Naive B cell (primary cell): ENCODE measurements at regions not wholly inside any gene's neighbourhood (a gene's known extent, or its start where the extent isn't known, plus 50 kb on each side); places are given as distances from the start of the nearest gene placed in this dataset.

ENCODE experiments used
- ATAC-seq, 2 donors: fragments of 150-1000 bp; cut with Tn5 transposase; 2 replicates each; pipeline ENCODE4 v1.10.0; 2021; ENCODE audit warnings: low read depth in 2 of 2, mild to moderate bottlenecking in 2 of 2, moderate library complexity in 2 of 2
- DNase-seq: peaks from one replicate; pipeline ENCODE4 v3.0.0; 2022
- H3K27ac Mint-ChIP-seq, 6 donors: one replicate each; pipeline ENCODE4 v1.8.0; 2020 to 2022; ENCODE audit warnings: mild to moderate bottlenecking in 6 of 6, mixed read lengths in 6 of 6, moderate library complexity in 5 of 6, inconsistent platforms in 2 of 6
- H3K27me3 Mint-ChIP-seq, 3 donors: one replicate each; pipeline ENCODE4 v1.8.0; 2021 to 2022; ENCODE audit warnings: mixed read lengths in 3 of 3, mild to moderate bottlenecking in 1 of 3
- H3K36me3 Mint-ChIP-seq, 2 donors: one replicate each; pipeline ENCODE4 v1.8.0; 2020 to 2022; ENCODE audit warnings: mixed read lengths in 2 of 2, inconsistent platforms in 1 of 2, mild to moderate bottlenecking in 1 of 2
- H3K4me1 Mint-ChIP-seq, 3 donors: one replicate each; pipeline ENCODE4 v1.8.0; 2020 to 2022; ENCODE audit warnings: mixed read lengths in 3 of 3, inconsistent platforms in 1 of 3, mild to moderate bottlenecking in 1 of 3, moderate library complexity in 1 of 3
- H3K4me3 Mint-ChIP-seq, 8 donors: one replicate each; pipeline ENCODE4 v1.8.0; 2020 to 2022; ENCODE audit warnings: mild to moderate bottlenecking in 8 of 8, mixed read lengths in 8 of 8, moderate library complexity in 8 of 8, inconsistent platforms in 2 of 8
- H3K9me3 Mint-ChIP-seq, 7 donors: one replicate each; pipeline ENCODE4 v1.8.0; 2020 to 2022; ENCODE audit warnings: mixed read lengths in 7 of 7, mild to moderate bottlenecking in 5 of 7, inconsistent platforms in 2 of 7, moderate library complexity in 1 of 7

- no peak for DNase-seq
- peaks cover 0 to 7% (median 1%) of the 10 kb centered on the region in 7 donors for H3K9me3 Mint-ChIP-seq
- no peak overlapping the region for H3K27ac Mint-ChIP-seq
- H3K36me3 Mint-ChIP-seq, result no peaks in the 10 kb centered on the region
- H3K4me1 Mint-ChIP-seq, result no peaks in the 10 kb centered on the region
- no peak overlapping the region for H3K4me3 Mint-ChIP-seq
- H3K27me3 Mint-ChIP-seq, result peaks cover 0 to 8% (median 0%) of the 10 kb centered on the region in 3 donors
- ATAC-seq, result no peak
Observed at GRCh38 chr12:28961948-28962384, 187.1 kb upstream of the FAR2 start.

DNA sequence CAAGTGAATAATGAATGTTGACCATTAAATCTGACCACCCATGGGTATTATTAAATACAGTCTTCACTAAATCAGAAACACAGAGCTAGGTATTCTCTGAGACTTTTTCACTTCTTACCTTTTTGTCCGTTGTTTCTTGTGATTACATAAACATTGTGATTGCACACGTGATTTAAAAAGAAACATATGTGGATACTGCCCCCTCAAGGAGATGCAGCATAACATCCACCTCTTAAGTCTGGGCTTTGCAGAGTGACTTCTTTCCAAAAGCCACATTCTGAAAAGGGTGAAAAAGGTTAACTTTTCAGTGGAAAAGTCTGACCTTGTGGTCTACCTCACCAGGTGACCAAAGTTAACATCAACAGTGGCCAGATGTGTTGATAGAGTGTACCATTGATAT lies 185.5 kb upstream of the FAR2 start:
- DNase-seq, result no peak
- ATAC-seq, result no peak
- Mint-ChIP-seq H3K4me1 (no peaks in the 10 kb centered on the region), H3K27me3 (peaks cover 0 to 8% (median 0%) of the 10 kb centered on the region in 3 donors), H3K27ac (no peak overlapping the region), H3K9me3 (peaks cover 0 to 8% (median 2%) of the 10 kb centered on the region in 7 donors), H3K36me3 (no peaks in the 10 kb centered on the region), H3K4me3 (no peak overlapping the region)

GRCh38 chr12:28966046-28966780 lies 182.9 kb upstream of the FAR2 start:
- Mint-ChIP-seq H3K36me3 (no peaks in the 10 kb centered on the region), H3K4me1 (no peaks in the 10 kb centered on the region), H3K27me3 (peaks cover 0 to 8% (median 8%) of the 10 kb centered on the region in 3 donors), H3K4me3 (no peak overlapping the region), H3K27ac (peak overlapping the region in 1 of 6 donors; percentile 83), H3K9me3 (peaks cover 0 to 4% (median 2%) of the 10 kb centered on the region in 7 donors)
- DNase-seq (no peak), ATAC-seq (no peak)

GRCh38 chr12:28967426-28967825 lies 181.7 kb upstream of the FAR2 start:
- peaks cover 0 to 4% (median 2%) of the 10 kb centered on the region in 7 donors for H3K9me3 Mint-ChIP-seq
- H3K4me1 Mint-ChIP-seq, result no peaks in the 10 kb centered on the region
- no peaks in the 10 kb centered on the region for H3K36me3 Mint-ChIP-seq
- no peak for ATAC-seq
- no peak overlapping the region for H3K4me3 Mint-ChIP-seq
- no peak overlapping the region for H3K27ac Mint-ChIP-seq
- no peak for DNase-seq
- peaks cover 0 to 8% (median 8%) of the 10 kb centered on the region in 3 donors for H3K27me3 Mint-ChIP-seq

DNA sequence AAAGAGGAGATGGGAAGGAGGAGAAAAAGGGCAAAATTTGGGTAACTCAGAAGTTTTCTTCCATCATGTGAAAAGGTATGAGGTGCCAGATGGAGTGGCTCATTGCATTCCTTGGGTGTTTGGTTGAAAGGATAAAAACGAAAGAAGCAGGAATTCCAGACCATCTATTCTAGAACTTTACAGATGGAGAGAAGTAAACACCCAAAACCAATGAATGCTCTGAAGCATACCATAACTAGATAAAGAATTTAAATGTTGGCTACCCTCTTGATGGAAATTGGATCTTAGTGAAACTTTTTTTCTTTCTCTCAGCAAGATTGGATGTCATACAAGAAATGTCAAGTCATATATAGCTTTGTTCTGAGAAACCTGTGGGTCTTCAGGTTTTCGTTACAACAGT lies 175.6 kb upstream of the FAR2 start:
- no peak overlapping the region for H3K4me3 Mint-ChIP-seq
- no peak overlapping the region for H3K27ac Mint-ChIP-seq
- peaks cover 0 to 8% (median 0%) of the 10 kb centered on the region in 3 donors for H3K27me3 Mint-ChIP-seq
- no peaks in the 10 kb centered on the region for H3K4me1 Mint-ChIP-seq
- H3K9me3 Mint-ChIP-seq, result peaks cover 0 to 9% (median 3%) of the 10 kb centered on the region in 7 donors
- H3K36me3 Mint-ChIP-seq, result no peaks in the 10 kb centered on the region
- no peak for ATAC-seq
- no peak for DNase-seq

DNA sequence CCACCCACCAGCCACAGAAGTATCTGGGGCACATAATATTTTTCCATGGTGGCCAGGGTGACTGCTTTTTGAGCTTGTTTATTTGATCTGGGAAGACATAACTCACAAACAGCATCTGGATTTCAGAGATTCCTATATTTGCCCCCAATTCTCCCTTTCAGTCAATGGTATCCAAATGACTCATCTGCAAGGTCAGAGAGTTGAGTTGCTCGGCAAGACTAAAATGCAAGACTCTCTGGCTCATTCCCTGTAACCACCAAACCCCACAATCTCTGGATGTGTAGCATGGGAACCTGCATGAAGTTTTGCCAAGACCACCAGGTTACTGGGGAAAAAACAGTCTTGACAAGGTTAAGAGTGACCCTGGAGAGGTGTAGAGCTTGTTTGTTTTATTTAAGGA lies 174.9 kb upstream of the FAR2 start:
- DNase-seq (no peak), ATAC-seq (no peak)
- H3K27ac Mint-ChIP-seq, result no peak overlapping the region
- no peaks in the 10 kb centered on the region for H3K4me1 Mint-ChIP-seq
- peaks cover 0 to 10% (median 5%) of the 10 kb centered on the region in 7 donors for H3K9me3 Mint-ChIP-seq
- H3K4me3 Mint-ChIP-seq, result no peak overlapping the region
- H3K36me3 Mint-ChIP-seq, result no peaks in the 10 kb centered on the region
- peaks cover 0 to 8% (median 0%) of the 10 kb centered on the region in 3 donors for H3K27me3 Mint-ChIP-seq

DNA sequence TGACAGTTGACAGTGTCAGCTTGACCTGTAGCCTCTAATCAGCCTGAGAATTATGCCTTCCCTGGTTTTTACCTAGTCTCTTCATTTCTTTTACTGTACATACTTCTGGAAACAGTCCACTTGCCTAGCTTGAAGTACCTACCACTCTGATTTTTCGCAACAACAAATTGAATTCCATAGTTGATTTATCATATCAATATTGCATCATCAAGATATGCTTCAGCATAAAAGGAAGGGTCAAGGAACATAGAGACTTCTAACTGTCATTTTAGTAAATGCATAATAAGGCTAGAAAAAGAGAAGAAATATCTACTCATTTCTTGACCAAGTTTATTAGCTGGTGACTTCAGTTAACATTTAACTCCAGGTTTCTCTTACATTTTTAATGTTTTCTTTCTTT lies 174.2 kb upstream of the FAR2 start:
- no peak overlapping the region for H3K27ac Mint-ChIP-seq
- H3K27me3 Mint-ChIP-seq, result peaks cover 0 to 8% (median 0%) of the 10 kb centered on the region in 3 donors
- no peak overlapping the region for H3K4me3 Mint-ChIP-seq
- H3K36me3 Mint-ChIP-seq, result no peaks in the 10 kb centered on the region
- H3K4me1 Mint-ChIP-seq, result no peaks in the 10 kb centered on the region
- ATAC-seq (no peak), DNase-seq (no peak)
- peaks cover 0 to 10% (median 5%) of the 10 kb centered on the region in 7 donors for H3K9me3 Mint-ChIP-seq

DNA sequence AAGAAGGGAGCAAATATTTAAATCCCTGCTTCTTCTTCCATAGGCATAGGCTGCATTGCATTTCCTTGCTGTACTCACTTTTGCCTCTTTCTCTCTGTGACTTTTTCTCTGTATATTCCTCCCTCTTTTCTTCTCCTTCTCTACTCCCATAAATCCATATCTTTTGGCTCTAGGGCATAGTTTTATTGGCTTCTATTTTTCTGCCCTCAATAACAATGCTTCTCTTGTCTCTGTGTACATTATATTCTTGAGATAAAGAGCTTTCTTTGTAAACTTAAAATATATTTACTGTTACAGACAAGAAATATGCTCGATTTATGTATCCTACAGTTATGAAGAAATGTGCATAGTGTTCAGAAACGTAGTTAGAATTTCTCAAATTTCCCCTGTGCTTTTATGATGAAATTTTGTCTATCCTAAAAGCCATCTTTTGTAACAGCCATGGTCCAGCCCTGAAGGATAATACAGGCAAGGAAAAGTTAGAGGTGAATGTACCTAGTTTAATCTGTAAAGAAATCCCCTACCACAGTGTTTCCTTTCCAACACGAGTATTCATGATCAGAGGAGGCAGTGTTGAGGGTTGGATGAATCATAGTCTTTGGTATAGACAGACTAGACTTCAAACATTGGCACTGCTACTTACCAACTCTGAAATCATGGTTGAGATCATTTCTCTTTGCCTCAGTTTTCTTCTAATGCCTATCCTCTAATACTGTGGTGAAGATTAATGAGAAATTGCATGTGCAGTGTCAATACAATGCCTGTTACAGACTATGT lies 173.3 kb upstream of the FAR2 start:
- no peaks in the 10 kb centered on the region for H3K36me3 Mint-ChIP-seq
- peaks cover 0 to 2% (median 0%) of the 10 kb centered on the region in 3 donors for H3K27me3 Mint-ChIP-seq
- H3K27ac Mint-ChIP-seq, result no peak overlapping the region
- ATAC-seq, result no peak
- H3K4me3 Mint-ChIP-seq, result no peak overlapping the region
- peaks cover 0 to 10% (median 4%) of the 10 kb centered on the region in 7 donors for H3K9me3 Mint-ChIP-seq
- no peaks in the 10 kb centered on the region for H3K4me1 Mint-ChIP-seq
- DNase-seq, result no peak

GRCh38 chr12:28980436-28980835 lies 168.6 kb upstream of the FAR2 start:
- Mint-ChIP-seq H3K9me3 (peaks cover 0 to 10% (median 1%) of the 10 kb centered on the region in 7 donors), H3K36me3 (no peaks in the 10 kb centered on the region), H3K4me1 (no peaks in the 10 kb centered on the region), H3K27ac (no peak overlapping the region), H3K27me3 (peaks cover 0 to 4% (median 0%) of the 10 kb centered on the region in 3 donors), H3K4me3 (no peak overlapping the region)
- ATAC-seq (no peak), DNase-seq (no peak)

DNA sequence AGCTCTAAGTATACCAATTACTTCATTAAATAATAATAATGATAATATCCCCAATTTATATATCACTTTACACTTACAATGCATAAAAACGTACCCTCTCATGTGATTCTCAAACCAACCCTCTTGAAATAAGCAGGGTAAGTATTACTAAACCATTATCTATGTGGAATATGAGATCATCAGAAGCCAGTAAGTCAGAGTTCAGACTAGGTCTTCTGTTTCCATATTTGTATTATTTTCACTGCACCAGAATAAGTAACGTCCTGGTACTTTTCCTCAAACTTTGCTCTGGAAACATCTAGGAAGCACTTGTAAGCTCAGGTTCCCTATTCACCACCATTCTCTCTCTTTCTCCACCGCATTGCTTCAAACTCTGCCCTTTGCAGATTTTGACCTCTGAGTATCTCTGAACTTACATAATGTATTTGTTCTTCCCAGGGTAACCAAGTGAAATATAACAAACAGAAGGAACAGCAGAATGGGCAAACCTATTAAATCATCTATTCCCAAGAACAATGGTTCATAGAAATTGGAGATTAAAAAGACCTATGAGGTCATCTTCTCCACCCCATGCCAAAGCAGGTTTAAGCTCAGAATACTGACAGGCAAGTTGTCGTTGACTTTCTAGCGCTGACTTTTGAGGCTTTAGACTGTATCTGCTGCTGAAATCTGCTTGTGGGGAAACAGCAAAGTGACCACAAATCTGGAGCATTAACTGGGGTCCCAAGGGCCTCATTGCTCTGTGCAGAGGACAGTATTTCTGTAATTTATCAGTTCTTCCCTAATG lies 161.3 kb upstream of the FAR2 start:
- H3K36me3 Mint-ChIP-seq, result no peaks in the 10 kb centered on the region
- H3K27ac Mint-ChIP-seq, result no peak overlapping the region
- no peaks in the 10 kb centered on the region for H3K27me3 Mint-ChIP-seq
- DNase-seq (no peak), ATAC-seq (no peak)
- no peak overlapping the region for H3K4me3 Mint-ChIP-seq
- H3K9me3 Mint-ChIP-seq, result peaks cover 0 to 2% (median 0%) of the 10 kb centered on the region in 7 donors
- H3K4me1 Mint-ChIP-seq, result no peaks in the 10 kb centered on the region

DNA sequence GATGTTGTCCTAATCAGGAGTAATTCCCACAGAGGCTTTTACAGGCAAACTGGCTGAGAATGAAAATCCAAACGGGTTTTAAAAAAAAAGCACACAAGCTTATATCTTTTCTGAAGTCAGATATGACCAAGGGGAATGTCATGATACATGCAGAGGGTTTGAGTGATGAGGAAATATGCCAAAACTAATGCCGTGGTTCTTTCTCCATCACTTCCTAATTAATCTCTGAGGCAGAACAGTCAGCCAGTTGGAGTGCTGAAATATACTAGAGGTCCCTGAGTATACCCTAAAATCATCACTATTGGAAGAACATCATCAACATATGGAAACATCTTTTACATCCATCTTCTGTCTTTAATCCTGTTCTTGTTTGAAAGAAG lies 160.8 kb upstream of the FAR2 start:
- Mint-ChIP-seq H3K9me3 (peaks cover 0 to 2% (median 0%) of the 10 kb centered on the region in 7 donors), H3K27me3 (no peaks in the 10 kb centered on the region), H3K4me3 (no peak overlapping the region), H3K27ac (no peak overlapping the region), H3K4me1 (no peaks in the 10 kb centered on the region), H3K36me3 (no peaks in the 10 kb centered on the region)
- DNase-seq, result no peak
- ATAC-seq, result no peak

DNA sequence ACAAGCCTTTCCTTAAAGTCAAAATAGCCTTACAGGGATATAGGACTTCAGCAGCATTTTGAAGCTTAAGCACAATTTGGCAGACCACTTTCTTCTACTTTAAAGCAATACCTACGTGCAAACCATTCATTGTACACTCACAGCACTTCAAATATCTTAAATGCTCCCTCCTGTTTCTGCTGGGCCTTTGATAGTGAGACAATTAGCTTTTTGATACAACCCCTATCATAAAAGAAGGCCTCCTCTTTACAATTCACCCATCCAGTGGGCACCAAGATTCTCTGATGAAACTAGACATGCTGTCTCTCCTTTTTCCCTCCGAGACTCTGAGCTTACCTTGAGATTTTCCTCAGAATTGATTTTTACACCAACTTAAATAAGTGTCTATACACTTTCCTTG lies 157.5 kb upstream of the FAR2 start:
- Mint-ChIP-seq H3K27me3 (no peaks in the 10 kb centered on the region), H3K4me1 (no peaks in the 10 kb centered on the region), H3K27ac (no peak overlapping the region), H3K4me3 (no peak overlapping the region), H3K36me3 (no peaks in the 10 kb centered on the region), H3K9me3 (peaks cover 0 to 1% (median 0%) of the 10 kb centered on the region in 7 donors)
- ATAC-seq, result no peak
- no peak for DNase-seq

GRCh38 chr12:28993720-28994119 lies 155.4 kb upstream of the FAR2 start:
- no peaks in the 10 kb centered on the region for H3K4me1 Mint-ChIP-seq

More at GRCh38 chr12:28993720-28994119, 155.4 kb upstream of the FAR2 start:
- DNase-seq (no peak), ATAC-seq (no peak)
- no peaks in the 10 kb centered on the region for H3K27me3 Mint-ChIP-seq
- H3K4me3 Mint-ChIP-seq, result no peak overlapping the region
- no peaks in the 10 kb centered on the region for H3K36me3 Mint-ChIP-seq
- H3K9me3 Mint-ChIP-seq, result peaks cover 0 to 1% (median 0%) of the 10 kb centered on the region in 7 donors
- no peak overlapping the region for H3K27ac Mint-ChIP-seq
